Globus pallidus (tissue), 1 donor: ENCODE measurements at regions not wholly inside any gene's neighbourhood (a gene's known extent, or its start where the extent isn't known, plus 50 kb on each side); places are given as distances from the start of the nearest gene placed in this dataset.
"Not testable (repeated sequence)": the region's sequence is repeated elsewhere in the genome, so short reads cannot be mapped to it uniquely, and the experiment has no call there.

Source experiments
- DNase-seq: peaks from one replicate; pipeline ENCODE4 v3.0.0-alpha.2; 2015; ENCODE audit warnings: low spot score

DNA sequence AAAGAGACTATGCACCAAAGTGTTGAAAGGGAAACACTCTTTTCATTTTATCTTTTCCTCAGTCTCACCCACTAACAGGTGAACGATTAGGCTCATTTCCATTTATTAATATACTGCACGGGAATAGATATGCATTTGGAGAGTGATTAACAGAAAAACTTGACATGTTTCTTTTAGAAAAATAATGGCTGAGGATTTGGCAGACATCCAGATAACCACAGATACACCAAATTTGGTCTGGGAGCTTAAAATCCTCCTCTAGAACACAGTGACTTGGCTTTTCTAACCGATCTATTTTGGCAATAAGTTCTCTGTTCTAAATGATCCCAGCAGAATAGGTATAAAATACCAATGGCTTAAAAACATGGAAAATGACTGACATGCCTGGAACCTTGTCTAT lies 459.3 kb upstream of the SGO1 start:
- no peak for DNase-seq

DNA sequence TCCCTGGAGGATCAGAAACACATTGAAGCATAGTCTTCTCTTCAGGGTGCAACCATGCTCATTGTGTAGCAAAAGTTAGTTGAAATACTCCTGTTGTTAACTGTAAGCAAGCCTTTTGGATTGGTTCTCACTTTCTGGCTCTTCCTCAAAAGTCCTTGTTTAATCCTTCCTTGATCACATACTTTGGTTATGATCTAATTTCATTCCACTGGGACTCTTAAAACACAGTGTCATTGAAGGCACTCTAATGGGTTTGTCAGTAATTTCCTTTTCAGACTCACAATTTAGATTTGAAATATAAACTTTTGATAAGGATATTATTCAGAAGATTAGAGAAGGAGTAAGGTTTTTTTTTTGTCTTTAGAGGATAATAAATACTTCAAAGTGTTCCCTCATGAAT lies 451.7 kb upstream of the SGO1 start:
- no peak for DNase-seq

GRCh38 chr3:20622304-20622703 lies 436.3 kb upstream of the SGO1 start:
- DNase-seq, result no peak

GRCh38 chr3:20618621-20619020 lies 432.6 kb upstream of the SGO1 start:
- DNase-seq, result not testable (repeated sequence)

DNA sequence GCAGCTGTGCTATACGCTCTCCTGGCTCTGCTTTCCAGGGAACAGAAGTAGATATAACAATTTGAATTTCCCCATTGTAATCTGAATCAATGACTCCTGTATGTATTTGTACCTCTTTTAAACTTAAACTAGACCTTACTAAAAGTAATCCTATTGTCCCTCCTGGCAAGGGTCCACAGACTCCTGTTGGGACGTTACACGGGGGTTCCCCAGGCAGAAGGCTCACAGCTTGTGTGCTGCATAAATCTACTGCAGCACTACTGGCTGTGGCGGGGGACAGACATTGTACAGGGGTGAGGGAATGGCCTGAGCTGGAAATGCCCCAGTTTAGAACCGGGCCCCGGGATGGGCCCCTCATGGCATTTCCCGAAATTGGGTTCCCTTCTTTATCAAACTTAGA lies 432.2 kb upstream of the SGO1 start:
- DNase-seq, result not testable (repeated sequence)

DNA sequence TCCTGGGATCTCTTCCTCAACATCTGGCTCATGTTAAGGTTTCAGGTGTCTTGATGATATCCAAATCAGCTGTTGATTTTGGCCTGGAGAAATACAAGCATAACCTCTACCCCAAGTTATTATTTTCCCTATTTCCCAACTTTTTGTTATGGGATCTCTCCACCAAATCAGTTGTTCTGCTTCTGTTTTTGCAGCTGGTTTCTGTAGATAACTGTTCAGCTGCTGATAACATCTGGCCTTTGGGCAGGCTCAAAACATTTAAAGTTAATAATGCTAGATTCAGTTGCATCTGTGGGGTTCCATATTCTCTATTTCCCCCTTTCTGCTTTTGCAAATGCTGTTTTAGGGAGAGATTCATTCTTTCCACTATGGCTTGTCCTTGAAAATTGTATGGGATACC lies 430.0 kb upstream of the SGO1 start:
- DNase-seq, result not testable (repeated sequence)

- DNase-seq, result no peak
These were observed 422.2 kb upstream of the SGO1 start for GRCh38 chr3:20608054-20608738.

DNA sequence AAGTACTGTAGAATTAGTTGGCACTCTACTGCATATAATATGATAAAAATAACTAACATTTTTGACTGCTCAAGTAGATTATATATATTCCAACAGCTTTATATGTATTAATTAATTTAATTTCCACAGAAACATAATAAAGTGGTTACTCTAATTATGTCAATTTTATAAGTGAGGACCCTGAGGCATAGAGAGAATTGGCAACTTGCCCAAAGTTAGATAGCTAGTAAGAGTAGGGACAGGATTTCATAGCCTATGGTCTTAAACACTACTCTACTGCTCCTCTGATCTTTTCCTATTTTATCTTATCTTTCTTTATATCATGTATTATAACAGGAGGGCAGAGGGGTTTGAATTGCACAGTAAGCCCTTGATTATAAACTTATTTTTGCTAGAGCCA lies 418.7 kb upstream of the SGO1 start:
- DNase-seq, result no peak

- DNase-seq, result no peak
These were observed 403.3 kb upstream of the SGO1 start for GRCh38 chr3:20589275-20589674.

DNA sequence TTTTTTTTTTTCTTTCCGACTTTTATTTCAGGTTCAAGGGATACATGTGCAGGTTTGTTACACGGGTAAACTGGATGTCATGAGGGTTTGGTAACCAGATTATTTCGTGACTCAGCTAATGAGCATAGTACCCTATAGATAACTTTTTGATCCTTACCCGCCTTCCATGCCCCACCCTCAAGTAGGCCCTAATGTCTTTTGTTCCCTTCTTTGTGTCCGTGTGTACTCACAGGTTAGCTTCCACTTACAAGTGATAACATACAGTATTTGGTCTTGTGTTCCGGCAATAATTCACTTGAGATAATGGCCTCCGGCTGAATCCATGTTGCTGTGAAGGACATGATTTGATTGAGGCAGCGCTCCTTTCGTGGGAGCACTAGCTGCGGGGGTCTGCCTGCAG lies 402.8 kb upstream of the SGO1 start:
- DNase-seq, result no peak

DNA sequence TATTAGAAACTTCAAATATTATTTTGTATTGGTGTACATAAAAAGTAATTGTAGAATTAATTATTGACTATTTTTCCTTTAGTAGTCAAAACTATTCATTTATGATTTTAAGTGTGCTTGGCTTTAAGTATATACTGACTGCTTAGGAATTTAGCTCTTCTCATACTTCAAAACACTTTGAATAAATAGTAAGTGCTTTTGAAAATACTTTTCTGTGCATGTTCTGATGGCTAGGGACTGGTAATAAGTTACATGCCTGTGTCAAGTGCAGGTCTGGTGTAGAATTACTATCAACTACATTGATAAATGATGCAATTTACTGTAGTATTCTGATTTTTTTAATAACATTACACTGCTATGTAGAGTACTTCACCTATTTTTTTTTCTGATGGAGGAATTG lies 397.6 kb upstream of the SGO1 start:
- no peak for DNase-seq

DNA sequence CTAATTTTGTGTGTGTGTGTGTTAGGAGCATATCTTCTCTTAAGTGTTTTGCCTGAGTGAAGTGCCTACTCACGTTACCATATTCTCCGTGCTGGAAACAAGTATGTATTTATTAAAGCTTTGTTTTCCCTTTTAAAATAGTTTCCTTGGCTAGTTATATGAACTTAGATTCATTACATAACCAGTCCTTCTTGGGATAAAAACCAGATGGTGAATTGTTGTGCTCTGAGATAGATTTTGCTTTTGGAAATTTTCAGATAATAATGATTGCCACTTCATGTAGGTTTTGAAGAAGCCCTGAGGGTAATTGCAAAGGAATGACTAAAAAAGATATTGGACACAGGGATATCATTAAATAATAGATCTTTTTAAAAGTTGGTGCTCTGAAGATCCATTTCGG lies 390.2 kb upstream of the SGO1 start:
- no peak for DNase-seq

- no peak for DNase-seq
These were observed 389.1 kb upstream of the SGO1 start for GRCh38 chr3:20575146-20575545.

- DNase-seq, result no peak
These were observed 388.7 kb upstream of the SGO1 start for GRCh38 chr3:20574746-20575145.

GRCh38 chr3:20573175-20573574 lies 387.2 kb upstream of the SGO1 start:
- DNase-seq, result no peak

DNA sequence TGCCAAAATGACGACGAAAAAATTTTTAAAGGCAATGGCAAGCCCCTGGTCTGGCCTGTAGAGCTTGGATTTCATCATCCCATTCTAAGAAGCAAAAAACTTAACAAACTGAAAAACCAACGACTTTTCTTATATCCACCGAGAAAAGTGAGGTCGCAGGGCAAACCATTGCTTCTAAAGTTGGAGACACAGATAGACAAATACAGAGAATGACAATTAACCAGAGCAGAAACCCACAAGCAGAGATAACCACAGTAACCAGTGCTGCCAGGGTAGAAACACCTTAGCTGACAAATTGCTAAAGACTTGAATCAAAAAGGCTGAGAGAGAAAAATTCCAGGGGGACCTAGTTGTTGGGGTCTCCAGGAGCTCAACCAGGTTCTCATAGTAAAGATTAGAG lies 386.5 kb upstream of the SGO1 start:
- DNase-seq, result no peak

DNA sequence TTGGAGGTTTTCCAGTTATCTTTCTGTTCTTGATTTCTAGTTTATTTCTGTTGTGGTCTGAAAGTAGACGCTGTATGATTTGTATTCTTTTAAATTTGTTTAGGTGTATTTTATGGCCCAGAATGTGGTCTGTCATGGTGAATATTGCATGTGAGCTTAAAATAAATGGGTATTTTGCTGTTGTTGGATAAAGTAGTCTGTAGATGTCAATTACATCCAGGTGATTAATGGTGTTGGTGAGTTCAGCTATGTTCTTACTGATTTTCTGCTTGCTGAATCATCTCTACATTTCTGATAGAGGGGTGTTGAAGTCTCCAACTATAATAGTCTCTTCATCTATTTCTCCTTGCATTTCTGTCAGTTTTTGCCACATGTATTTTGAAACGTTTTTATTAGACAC lies 383.3 kb upstream of the SGO1 start:
- DNase-seq, result no peak

DNA sequence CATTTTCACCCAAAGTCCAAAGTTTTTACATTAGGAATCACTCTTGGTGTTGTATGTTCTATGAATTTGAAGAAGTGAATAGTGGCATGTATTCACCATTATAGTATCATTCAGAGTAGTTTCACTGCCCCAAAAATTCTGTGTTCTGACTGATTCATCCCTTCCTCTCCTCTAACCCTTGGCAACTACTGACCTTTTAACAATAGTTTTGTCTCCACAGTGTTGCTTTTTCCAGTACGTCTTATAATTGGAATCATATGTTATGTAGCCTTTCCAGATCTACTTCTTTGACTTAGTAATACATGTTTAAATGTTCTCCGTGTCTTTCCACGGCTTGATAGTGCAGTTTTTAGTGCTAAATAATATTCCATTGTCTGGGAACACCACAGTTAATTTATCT lies 379.0 kb upstream of the SGO1 start:
- DNase-seq, result no peak

GRCh38 chr3:20563985-20564384 lies 378.0 kb upstream of the SGO1 start:
- no peak for DNase-seq

GRCh38 chr3:20563251-20563650 lies 377.2 kb upstream of the SGO1 start:
- DNase-seq, result no peak

DNA sequence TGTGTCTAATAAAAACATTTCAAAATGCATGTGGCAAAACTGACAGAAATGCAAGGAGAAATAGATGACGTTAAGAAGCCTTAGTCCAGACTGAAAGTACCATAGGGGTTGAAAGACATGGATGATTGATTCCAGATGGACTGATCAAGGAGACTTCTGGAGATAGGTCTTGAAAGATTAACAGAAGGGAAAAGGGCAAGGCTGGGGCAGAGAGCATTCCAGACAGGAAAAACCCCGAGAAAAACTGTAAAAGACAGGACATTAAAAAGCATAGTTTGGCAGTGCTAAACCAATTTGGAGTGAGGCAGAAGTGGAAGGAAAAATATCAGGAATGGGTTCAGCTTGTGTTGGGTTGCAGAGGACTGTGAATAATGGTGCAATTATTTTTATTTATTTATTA lies 375.2 kb upstream of the SGO1 start:
- DNase-seq, result no peak

GRCh38 chr3:20560446-20560845 lies 374.4 kb upstream of the SGO1 start:
- DNase-seq, result not testable (repeated sequence)

DNA sequence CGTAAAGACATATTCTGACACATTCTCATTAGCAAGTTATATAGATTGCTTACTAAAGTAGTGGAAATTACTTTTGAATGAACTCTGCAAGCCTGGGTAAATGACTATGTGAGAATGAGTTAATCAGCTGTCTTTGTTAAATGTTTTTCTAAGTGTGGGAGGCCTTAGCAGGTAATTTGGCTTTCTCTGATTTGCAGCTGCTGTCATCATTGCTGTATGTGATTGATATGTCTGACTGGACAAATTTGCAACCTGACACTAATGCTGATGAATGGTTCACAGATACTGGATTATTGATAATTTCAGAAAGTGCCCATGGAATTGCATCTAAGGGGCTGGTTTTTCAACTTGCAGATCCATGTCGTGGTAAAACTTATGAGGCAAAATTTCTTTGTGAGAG lies 372.2 kb upstream of the SGO1 start:
- DNase-seq, result no peak

GRCh38 chr3:20556661-20557060 lies 370.7 kb upstream of the SGO1 start:
- DNase-seq, result no peak
